C4-2B (cell line): ENCODE measurements at regions not wholly inside any gene's neighbourhood (a gene's known extent, or its start where the extent isn't known, plus 50 kb on each side); places are given as distances from the start of the nearest gene placed in this dataset.

Experiments used
- ZFX ChIP-seq: fragments of 450-650 bp; IDR thresholded peaks from 2 replicates; pipeline ENCODE4 v1.6.1; 2017
- TF ChIP-seq, protein P1 (sequence below): fragments of 450-650 bp; conservative IDR thresholded peaks from 2 replicates; pipeline ENCODE4 v1.5.1; 2017; ENCODE audit warnings: mild to moderate bottlenecking

DNA sequence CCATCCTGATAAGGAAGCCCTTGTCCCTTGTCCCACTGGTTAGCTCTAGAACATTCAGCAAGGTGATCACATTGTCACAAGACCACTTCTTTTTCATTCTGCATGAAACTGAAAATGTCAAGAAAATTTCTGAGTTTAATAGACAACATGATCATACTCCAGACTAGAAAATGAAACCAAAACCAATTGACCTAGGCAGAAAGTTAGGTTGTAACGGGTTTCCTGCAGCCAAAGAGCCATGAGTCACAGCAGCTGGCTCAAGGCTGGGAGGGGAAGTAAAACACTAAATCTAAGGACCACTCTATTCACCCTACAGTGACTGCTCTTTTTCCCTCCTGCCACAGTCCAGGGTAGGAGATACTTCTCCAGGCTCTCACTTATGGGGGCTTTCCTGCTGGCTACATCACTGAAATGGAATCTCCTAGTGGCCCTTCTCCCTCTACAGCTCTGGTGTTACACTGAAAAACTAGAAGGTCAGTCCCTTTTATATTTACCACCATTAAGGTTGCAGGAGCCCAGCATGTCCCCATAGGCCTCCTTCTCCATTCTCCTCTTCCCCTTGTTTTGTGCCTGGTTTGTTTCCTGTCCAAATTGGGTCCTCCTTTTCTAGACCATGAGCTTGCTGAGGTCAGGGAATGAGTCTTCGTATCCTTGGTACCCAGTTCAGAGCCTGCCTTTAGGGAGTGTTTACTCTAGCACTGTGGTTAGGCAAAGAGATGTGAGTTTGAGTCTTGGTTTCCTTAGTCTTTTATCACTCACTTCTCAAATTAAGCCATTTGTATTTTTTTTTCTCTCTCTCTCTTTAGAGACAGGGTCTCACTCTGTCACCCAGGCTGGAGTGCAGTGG, 236.5 kb upstream of the JUN start:
- TF ChIP-seq ZFX = no peak
- TF ChIP-seq, protein P1, sequence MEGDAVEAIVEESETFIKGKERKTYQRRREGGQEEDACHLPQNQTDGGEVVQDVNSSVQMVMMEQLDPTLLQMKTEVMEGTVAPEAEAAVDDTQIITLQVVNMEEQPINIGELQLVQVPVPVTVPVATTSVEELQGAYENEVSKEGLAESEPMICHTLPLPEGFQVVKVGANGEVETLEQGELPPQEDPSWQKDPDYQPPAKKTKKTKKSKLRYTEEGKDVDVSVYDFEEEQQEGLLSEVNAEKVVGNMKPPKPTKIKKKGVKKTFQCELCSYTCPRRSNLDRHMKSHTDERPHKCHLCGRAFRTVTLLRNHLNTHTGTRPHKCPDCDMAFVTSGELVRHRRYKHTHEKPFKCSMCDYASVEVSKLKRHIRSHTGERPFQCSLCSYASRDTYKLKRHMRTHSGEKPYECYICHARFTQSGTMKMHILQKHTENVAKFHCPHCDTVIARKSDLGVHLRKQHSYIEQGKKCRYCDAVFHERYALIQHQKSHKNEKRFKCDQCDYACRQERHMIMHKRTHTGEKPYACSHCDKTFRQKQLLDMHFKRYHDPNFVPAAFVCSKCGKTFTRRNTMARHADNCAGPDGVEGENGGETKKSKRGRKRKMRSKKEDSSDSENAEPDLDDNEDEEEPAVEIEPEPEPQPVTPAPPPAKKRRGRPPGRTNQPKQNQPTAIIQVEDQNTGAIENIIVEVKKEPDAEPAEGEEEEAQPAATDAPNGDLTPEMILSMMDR = no peak
